ENCODE measurements at regions not wholly inside any gene's neighbourhood (a gene's known extent, or its start where the extent isn't known, plus 50 kb on each side); places are given as distances from the start of the nearest gene placed in this dataset.

DNA sequence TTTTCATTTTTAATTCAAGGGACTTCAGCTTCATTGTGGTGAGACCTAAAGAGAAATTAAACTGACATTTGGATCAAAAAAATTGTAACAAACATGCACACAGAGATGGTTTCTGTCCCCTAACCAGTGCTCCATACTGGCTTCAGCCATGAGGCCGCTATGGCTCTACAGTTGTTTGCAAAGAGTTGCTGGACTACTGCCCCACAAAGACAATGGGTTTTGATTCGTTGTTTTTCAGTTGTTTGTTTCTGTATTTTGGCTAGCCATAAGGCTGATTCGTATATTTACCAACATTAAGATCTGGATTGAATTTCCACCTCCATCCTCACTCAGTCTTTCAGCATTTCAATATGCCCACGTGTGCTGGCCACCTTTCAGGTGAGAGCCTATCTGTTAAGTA, 163.7 kb upstream of the KIF2A start:
- H3K9ac ChIP-seq (ENCODE audit: low read depth in 1 of 2, low read length in 2 of 2), result no peak overlapping the region
- H3K4me1 ChIP-seq (ENCODE audit: control insufficient read depth in 2 of 2, insufficient read depth in 2 of 2, low read length in 2 of 2), result no peaks in the 10 kb centered on the region
- no peaks in the 10 kb centered on the region for H3K9me3 ChIP-seq (ENCODE audit: control insufficient read depth in 2 of 2, low read length in 2 of 2)
- H3K27me3 ChIP-seq (ENCODE audit: control insufficient read depth in 2 of 2, insufficient read depth in 2 of 2, low read length in 2 of 2), result peaks cover 0 to 3% of the 10 kb centered on the region in 2 donors
- H3K27ac ChIP-seq (ENCODE audit: low read depth in 2 of 2, low read length in 2 of 2), result no peak overlapping the region
- H3K36me3 ChIP-seq (ENCODE audit: control insufficient read depth in 2 of 2, insufficient read depth in 2 of 2, low read length in 2 of 2), result no peaks in the 10 kb centered on the region
- no peak overlapping the region for H3K4me3 ChIP-seq (ENCODE audit: low read length in 2 of 2)

DNA sequence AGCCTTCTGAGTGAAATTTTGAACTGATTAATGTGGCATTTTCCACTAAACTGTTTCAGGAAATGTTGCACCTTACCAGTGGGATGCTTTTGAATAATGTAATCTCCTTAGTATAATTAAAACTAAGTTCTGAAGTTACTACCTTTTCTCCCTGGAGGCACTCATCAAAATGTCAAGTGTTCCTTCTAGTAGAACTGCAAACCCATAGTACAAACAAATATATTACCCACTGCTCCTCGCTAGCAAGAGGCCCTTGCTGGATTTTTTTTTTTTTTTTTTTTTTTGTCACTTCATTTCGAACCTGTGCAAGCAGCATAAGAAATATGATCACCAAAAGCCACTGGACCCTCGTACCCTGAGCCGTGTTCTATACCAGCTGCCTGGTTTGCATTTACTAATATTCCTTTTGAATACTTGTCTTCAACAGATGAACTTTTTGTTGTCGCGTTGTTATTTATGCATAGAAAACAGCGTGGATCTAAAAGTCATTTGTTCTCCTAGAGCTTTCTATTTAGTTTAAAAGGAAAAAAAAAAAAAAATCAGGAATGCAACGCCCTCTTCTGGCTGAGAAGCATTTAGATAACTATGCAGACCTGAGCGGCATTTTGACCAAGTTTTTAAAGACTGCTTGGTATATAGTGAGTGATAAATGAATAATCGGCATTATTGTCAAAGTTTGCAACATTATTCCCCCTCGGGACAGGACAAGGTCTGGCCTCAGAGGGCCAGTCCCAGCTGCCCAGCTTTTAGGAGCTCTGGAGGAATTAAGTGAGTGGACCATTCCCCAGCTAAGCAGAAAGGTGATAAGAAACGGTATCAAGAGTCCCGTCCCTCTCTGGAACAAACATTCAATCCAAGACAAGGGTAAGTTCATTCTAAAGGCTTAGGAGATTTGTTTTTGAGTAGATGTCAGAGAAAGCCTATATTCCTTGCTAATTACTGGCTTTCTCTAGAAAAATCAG, 162.5 kb upstream of the KIF2A start:
- no peaks in the 10 kb centered on the region for H3K9me3 ChIP-seq (ENCODE audit: control insufficient read depth in 2 of 2, low read length in 2 of 2)
- no peak overlapping the region for H3K4me3 ChIP-seq (ENCODE audit: low read length in 2 of 2)
- H3K27ac ChIP-seq (ENCODE audit: low read depth in 2 of 2, low read length in 2 of 2), result no peak overlapping the region
- H3K27me3 ChIP-seq (ENCODE audit: control insufficient read depth in 2 of 2, insufficient read depth in 2 of 2, low read length in 2 of 2), result peaks cover 0 to 3% of the 10 kb centered on the region in 2 donors
- no peaks in the 10 kb centered on the region for H3K36me3 ChIP-seq (ENCODE audit: control insufficient read depth in 2 of 2, insufficient read depth in 2 of 2, low read length in 2 of 2)
- no peaks in the 10 kb centered on the region for H3K4me1 ChIP-seq (ENCODE audit: control insufficient read depth in 2 of 2, insufficient read depth in 2 of 2, low read length in 2 of 2)
- H3K9ac ChIP-seq (ENCODE audit: low read depth in 1 of 2, low read length in 2 of 2), result no peak overlapping the region

DNA sequence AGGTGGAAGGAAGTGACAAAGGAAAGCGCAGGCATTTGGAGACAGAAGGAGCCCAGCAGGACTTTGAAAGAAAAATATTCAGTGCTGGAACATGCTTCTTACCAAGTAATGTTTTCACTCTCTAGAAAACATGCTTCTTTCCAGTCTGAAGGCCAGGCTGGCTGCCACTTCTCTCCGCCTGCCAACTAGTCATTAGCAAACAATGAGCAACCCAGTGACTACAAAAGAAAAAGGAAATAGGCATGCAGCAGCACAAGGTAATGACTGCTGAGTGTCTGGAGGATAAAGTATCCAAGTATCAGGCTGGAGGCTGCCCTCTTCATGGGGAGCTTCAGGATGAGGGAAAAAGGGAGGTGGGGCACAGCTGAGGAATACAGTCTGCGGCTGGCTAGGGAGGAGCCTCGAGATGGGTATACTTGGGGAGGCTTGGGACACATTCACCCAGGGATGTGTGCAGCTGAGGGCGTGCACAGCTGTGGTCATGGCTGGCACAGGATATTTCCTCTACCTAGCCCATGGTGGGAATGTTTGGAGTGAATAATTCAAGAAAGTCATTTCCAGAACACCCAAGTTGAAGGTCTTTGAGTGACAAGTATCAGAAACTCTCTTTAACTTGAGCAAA, 161.5 kb upstream of the KIF2A start:
- no peak overlapping the region for H3K27ac ChIP-seq (ENCODE audit: low read depth in 2 of 2, low read length in 2 of 2)

DNA sequence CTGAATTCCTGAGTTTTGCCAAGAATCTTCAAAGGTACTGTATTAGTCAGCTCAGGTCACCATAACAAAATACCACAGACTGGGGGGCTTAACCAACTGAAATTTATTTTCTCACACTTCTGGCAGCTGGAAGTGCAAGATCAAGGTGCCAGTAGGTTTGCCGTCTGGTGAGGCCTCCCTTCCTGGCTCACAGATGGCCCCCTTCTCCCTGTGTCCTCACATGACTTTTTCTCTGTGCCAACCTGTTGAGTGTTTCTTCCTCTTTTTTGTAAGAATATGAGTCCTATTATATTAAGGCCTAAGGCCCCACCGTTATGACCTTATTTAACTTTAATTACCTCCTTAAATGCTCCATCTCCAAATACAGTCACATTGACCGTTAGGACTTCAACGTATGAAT, 156.1 kb upstream of the KIF2A start:
- no peaks in the 10 kb centered on the region for H3K4me1 ChIP-seq (ENCODE audit: control insufficient read depth in 2 of 2, insufficient read depth in 2 of 2, low read length in 2 of 2)
- no peak overlapping the region for H3K9ac ChIP-seq (ENCODE audit: low read depth in 1 of 2, low read length in 2 of 2)
- H3K4me3 ChIP-seq (ENCODE audit: low read length in 2 of 2), result no peak overlapping the region
- no peaks in the 10 kb centered on the region for H3K9me3 ChIP-seq (ENCODE audit: control insufficient read depth in 2 of 2, low read length in 2 of 2)
- H3K27me3 ChIP-seq (ENCODE audit: control insufficient read depth in 2 of 2, insufficient read depth in 2 of 2, low read length in 2 of 2), result no peaks in the 10 kb centered on the region
- no peaks in the 10 kb centered on the region for H3K36me3 ChIP-seq (ENCODE audit: control insufficient read depth in 2 of 2, insufficient read depth in 2 of 2, low read length in 2 of 2)
- no peak overlapping the region for H3K27ac ChIP-seq (ENCODE audit: low read depth in 2 of 2, low read length in 2 of 2)

More for the DNA sequence above, 161.5 kb upstream of the KIF2A start:
- Histone ChIP-seq H3K36me3 (ENCODE audit: control insufficient read depth in 2 of 2, insufficient read depth in 2 of 2, low read length in 2 of 2) (no peaks in the 10 kb centered on the region), H3K4me3 (ENCODE audit: low read length in 2 of 2) (no peak overlapping the region), H3K9ac (ENCODE audit: low read depth in 1 of 2, low read length in 2 of 2) (no peak overlapping the region), H3K9me3 (ENCODE audit: control insufficient read depth in 2 of 2, low read length in 2 of 2) (no peaks in the 10 kb centered on the region), H3K4me1 (ENCODE audit: control insufficient read depth in 2 of 2, insufficient read depth in 2 of 2, low read length in 2 of 2) (no peaks in the 10 kb centered on the region), H3K27me3 (ENCODE audit: control insufficient read depth in 2 of 2, insufficient read depth in 2 of 2, low read length in 2 of 2) (peaks cover 0 to 3% of the 10 kb centered on the region in 2 donors)

DNA sequence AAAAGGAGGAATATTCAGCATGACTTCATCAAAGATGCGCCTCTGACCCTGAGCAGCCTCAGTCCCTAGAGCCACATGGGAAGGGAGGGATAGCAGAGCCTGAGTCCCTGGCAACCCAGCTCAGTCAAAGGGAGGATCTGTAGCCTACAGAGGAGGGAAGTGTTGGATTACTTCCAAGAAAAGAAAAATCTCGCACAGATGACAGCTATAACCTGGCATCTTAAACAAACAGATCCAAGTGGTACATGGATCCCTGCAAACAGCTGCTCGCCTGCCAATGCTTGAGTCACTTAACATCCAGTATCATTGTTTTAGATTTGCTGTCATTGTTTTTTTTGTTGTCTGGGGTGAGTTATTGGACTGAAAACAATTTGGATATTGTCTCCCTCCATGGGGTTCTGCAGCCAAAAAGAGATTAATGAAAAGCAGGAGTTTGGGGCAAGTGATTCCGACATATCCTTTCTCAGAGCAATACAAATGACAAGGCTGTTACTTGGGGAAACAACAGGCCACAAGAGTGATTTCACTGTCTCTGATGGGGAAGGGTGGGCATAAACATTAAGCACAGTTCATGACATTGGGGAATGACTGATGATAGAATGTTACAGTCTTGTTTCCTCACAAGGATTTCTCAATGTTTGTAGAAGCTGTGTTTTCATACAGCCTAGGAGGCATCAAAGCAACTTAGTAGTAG, 153.5 kb upstream of the KIF2A start:
- Histone ChIP-seq H3K36me3 (ENCODE audit: control insufficient read depth in 2 of 2, insufficient read depth in 2 of 2, low read length in 2 of 2) (no peaks in the 10 kb centered on the region), H3K9ac (ENCODE audit: low read depth in 1 of 2, low read length in 2 of 2) (no peak overlapping the region), H3K4me3 (ENCODE audit: low read length in 2 of 2) (no peak overlapping the region), H3K9me3 (ENCODE audit: control insufficient read depth in 2 of 2, low read length in 2 of 2) (no peaks in the 10 kb centered on the region), H3K27me3 (ENCODE audit: control insufficient read depth in 2 of 2, insufficient read depth in 2 of 2, low read length in 2 of 2) (no peaks in the 10 kb centered on the region), H3K4me1 (ENCODE audit: control insufficient read depth in 2 of 2, insufficient read depth in 2 of 2, low read length in 2 of 2) (no peaks in the 10 kb centered on the region), H3K27ac (ENCODE audit: low read depth in 2 of 2, low read length in 2 of 2) (no peak overlapping the region)

DNA sequence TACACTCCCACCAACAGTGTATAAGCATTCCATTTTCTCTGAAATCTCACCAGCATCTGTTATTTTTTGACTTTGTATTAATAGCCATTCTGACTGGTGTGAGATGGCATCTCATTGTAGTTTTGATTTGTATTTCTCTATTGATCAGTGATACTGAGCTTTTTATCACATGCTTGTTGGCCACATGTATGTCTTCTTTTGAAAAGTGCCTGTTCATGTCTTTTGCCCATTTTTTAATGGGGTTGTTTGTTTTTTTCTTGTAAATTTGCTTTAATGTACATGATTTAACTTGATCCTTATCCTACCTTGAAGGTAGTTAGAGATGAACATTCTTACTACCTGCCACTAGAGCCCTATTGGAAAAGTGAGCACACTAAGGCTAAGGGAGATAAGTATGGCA, 151.2 kb upstream of the KIF2A start:
- H3K36me3 ChIP-seq (ENCODE audit: control insufficient read depth in 2 of 2, insufficient read depth in 2 of 2, low read length in 2 of 2), result no peaks in the 10 kb centered on the region
- no peaks in the 10 kb centered on the region for H3K4me1 ChIP-seq (ENCODE audit: control insufficient read depth in 2 of 2, insufficient read depth in 2 of 2, low read length in 2 of 2)
- no peak overlapping the region for H3K9ac ChIP-seq (ENCODE audit: low read depth in 1 of 2, low read length in 2 of 2)
- no peaks in the 10 kb centered on the region for H3K9me3 ChIP-seq (ENCODE audit: control insufficient read depth in 2 of 2, low read length in 2 of 2)
- no peak overlapping the region for H3K4me3 ChIP-seq (ENCODE audit: low read length in 2 of 2)
- no peak overlapping the region for H3K27ac ChIP-seq (ENCODE audit: low read depth in 2 of 2, low read length in 2 of 2)
- no peaks in the 10 kb centered on the region for H3K27me3 ChIP-seq (ENCODE audit: control insufficient read depth in 2 of 2, insufficient read depth in 2 of 2, low read length in 2 of 2)

DNA sequence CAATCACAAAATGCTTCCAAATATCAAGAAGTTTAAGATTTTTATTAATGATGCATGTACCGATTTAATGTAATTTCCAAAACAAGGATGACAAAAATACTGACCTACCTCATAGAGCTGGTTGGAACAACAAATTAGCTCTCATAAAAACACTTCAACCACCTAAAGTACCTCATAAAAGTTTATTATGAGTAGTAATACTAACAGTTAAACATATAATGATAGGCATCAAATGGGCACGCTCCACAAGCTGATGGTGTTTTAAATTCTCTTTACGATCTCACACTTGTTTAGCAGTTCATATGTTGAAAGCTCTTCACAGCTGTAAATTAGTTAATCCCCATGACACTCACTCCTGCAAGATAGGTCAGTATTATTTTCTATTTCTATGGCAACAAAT, 150.0 kb upstream of the KIF2A start:
- no peaks in the 10 kb centered on the region for H3K9me3 ChIP-seq (ENCODE audit: control insufficient read depth in 2 of 2, low read length in 2 of 2)

DNA sequence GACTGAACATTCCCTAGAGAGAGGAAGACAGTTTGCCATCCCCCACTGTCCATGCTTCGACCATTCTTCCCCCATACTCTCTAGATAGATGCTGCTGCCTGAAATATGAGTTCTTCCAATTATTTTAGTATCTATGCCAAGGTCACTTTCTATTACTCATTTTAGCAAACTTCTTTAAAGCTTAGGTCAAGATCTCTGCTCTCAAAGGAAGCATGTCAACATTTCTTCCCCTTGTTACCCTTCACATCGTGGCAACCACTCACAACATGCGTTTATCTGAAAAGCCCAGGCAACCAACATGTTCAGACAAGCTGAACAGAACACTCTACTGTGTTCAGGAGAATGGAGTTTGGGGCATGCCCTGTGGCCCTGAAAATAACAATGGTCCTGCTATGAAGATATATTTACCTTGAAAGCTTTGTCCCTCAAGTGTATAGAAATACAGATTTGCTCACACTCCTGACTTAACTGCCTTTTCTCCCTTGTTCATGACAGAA, 138.4 kb upstream of the KIF2A start:
- no peaks in the 10 kb centered on the region for H3K4me1 ChIP-seq (ENCODE audit: control insufficient read depth in 2 of 2, insufficient read depth in 2 of 2, low read length in 2 of 2)
- H3K4me3 ChIP-seq (ENCODE audit: low read length in 2 of 2), result no peak overlapping the region
- no peaks in the 10 kb centered on the region for H3K9me3 ChIP-seq (ENCODE audit: control insufficient read depth in 2 of 2, low read length in 2 of 2)
- no peaks in the 10 kb centered on the region for H3K27me3 ChIP-seq (ENCODE audit: control insufficient read depth in 2 of 2, insufficient read depth in 2 of 2, low read length in 2 of 2)
- H3K36me3 ChIP-seq (ENCODE audit: control insufficient read depth in 2 of 2, insufficient read depth in 2 of 2, low read length in 2 of 2), result no peaks in the 10 kb centered on the region
- H3K9ac ChIP-seq (ENCODE audit: low read depth in 1 of 2, low read length in 2 of 2), result no peak overlapping the region
- H3K27ac ChIP-seq (ENCODE audit: low read depth in 2 of 2, low read length in 2 of 2), result no peak overlapping the region

More for the DNA sequence above, 150.0 kb upstream of the KIF2A start:
- no peak overlapping the region for H3K27ac ChIP-seq (ENCODE audit: low read depth in 2 of 2, low read length in 2 of 2)
- no peaks in the 10 kb centered on the region for H3K27me3 ChIP-seq (ENCODE audit: control insufficient read depth in 2 of 2, insufficient read depth in 2 of 2, low read length in 2 of 2)
- no peaks in the 10 kb centered on the region for H3K36me3 ChIP-seq (ENCODE audit: control insufficient read depth in 2 of 2, insufficient read depth in 2 of 2, low read length in 2 of 2)
- H3K9ac ChIP-seq (ENCODE audit: low read depth in 1 of 2, low read length in 2 of 2), result no peak overlapping the region
- H3K4me1 ChIP-seq (ENCODE audit: control insufficient read depth in 2 of 2, insufficient read depth in 2 of 2, low read length in 2 of 2), result no peaks in the 10 kb centered on the region
- no peak overlapping the region for H3K4me3 ChIP-seq (ENCODE audit: low read length in 2 of 2)

DNA sequence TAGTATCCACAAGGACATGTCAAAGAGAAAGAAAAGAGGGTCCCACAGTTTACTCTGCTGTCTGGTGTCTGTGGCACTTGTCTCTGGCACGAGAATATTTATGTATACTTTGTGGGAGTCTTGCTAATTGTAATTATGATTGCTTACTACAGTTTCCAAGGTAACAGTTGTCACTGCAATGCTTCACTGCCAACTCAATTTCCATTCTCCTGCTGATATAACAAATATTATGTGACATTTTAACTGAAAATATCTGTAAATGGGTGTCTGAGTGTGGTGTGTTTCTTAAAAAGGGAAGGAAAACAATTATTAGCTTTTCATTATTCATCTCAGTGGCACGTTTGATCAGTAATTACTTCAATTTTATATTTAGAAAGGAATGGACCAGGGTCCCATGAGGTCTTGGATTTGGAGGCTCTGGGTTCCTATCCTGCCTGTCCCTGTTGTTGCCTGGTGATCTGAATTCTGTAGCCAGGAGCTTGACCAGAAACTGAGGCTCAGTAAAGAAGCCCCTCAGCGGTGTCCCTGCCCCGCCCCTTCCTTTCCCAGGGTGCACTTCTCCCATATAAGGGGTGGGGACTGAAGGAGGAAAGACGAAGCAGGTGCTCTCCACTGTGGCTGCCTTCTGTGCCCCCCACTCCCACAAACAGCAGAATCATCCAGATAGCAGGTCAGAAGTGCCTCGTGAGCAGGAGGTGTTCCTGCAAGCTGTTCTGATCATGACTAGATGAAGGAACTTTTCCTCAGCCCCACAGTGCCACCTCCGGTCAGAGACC, 137.3 kb upstream of the KIF2A start:
- Histone ChIP-seq H3K4me1 (ENCODE audit: control insufficient read depth in 2 of 2, insufficient read depth in 2 of 2, low read length in 2 of 2) (no peaks in the 10 kb centered on the region), H3K4me3 (ENCODE audit: low read length in 2 of 2) (no peak overlapping the region), H3K9me3 (ENCODE audit: control insufficient read depth in 2 of 2, low read length in 2 of 2) (no peaks in the 10 kb centered on the region), H3K27ac (ENCODE audit: low read depth in 2 of 2, low read length in 2 of 2) (no peak overlapping the region), H3K9ac (ENCODE audit: low read depth in 1 of 2, low read length in 2 of 2) (no peak overlapping the region), H3K36me3 (ENCODE audit: control insufficient read depth in 2 of 2, insufficient read depth in 2 of 2, low read length in 2 of 2) (no peaks in the 10 kb centered on the region), H3K27me3 (ENCODE audit: control insufficient read depth in 2 of 2, insufficient read depth in 2 of 2, low read length in 2 of 2) (no peaks in the 10 kb centered on the region)
